Skeletal muscle tissue (tissue), 3 donors: ENCODE measurements at regions not wholly inside any gene's neighbourhood (a gene's known extent, or its start where the extent isn't known, plus 50 kb on each side); places are given as distances from the start of the nearest gene placed in this dataset.
"Not testable (repeated sequence)": the region's sequence is repeated elsewhere in the genome, so short reads cannot be mapped to it uniquely, and the experiment has no call there.

Experiments used
- H3K27ac ChIP-seq: one replicate; pipeline ENCODE4 v1.7.0; 2013; ENCODE audit warnings: mild to moderate bottlenecking, low read depth, low read length, inconsistent platforms
- H3K27me3 ChIP-seq, 3 donors: one replicate each; pipeline ENCODE4 v1.7.0; 2013; ENCODE audit warnings: low read length in 3 of 3; ENCODE audit not compliant: control insufficient read depth in 3 of 3, insufficient read depth in 3 of 3
- H3K36me3 ChIP-seq, 3 donors: one replicate each; pipeline ENCODE4 v1.7.0; 2013; ENCODE audit warnings: low read length in 3 of 3; ENCODE audit not compliant: control insufficient read depth in 3 of 3, insufficient read depth in 3 of 3
- H3K4me1 ChIP-seq, 3 donors: one replicate each; pipeline ENCODE4 v1.7.0; 2013; ENCODE audit warnings: low read length in 3 of 3, mild to moderate bottlenecking in 3 of 3; ENCODE audit not compliant: control insufficient read depth in 3 of 3, insufficient read depth in 3 of 3
- H3K4me3 ChIP-seq, 3 donors: one replicate each; pipeline ENCODE4 v1.7.0; 2013; ENCODE audit warnings: low read length in 3 of 3
- H3K9ac ChIP-seq, 3 donors: one replicate each; pipeline ENCODE4 v1.7.0; 2013; ENCODE audit warnings: low read length in 3 of 3, mild to moderate bottlenecking in 3 of 3, moderate library complexity in 2 of 3, low read depth in 1 of 3
- H3K9me3 ChIP-seq, 3 donors: one replicate each; pipeline ENCODE4 v1.7.0; 2013; ENCODE audit warnings: low read length in 3 of 3; ENCODE audit not compliant: control insufficient read depth in 3 of 3
- donor health status: Osteomylitis.

DNA sequence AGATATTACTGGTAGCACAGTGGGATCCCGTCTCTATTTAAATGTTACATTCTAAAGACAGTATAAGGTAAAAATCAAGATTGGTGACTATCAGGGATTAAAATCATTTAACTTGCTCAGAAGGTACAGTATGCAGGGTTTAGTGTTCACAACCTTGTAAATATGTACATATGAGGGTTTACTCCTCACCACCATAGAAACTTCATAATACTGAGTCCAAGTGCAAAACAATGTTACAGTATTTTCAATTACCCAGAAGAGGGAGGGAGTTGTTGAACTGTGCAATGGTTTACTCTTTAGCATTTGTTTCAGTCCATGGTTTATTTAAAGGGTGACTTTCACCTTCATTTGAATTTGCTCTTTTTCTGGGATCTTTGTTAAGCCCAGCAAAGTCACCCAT is 165.1 kb downstream of the ZNF621 start:
- H3K4me1 ChIP-seq, result peaks cover 15 to 23% (median 19%) of the 10 kb centered on the region in 3 donors
- H3K9me3 ChIP-seq, result no peaks in the 10 kb centered on the region
- H3K4me3 ChIP-seq, result no peak overlapping the region
- H3K27ac ChIP-seq, result no peak overlapping the region
- no peak overlapping the region for H3K9ac ChIP-seq
- H3K36me3 ChIP-seq, result no peaks in the 10 kb centered on the region
- H3K27me3 ChIP-seq, result no peaks in the 10 kb centered on the region

DNA sequence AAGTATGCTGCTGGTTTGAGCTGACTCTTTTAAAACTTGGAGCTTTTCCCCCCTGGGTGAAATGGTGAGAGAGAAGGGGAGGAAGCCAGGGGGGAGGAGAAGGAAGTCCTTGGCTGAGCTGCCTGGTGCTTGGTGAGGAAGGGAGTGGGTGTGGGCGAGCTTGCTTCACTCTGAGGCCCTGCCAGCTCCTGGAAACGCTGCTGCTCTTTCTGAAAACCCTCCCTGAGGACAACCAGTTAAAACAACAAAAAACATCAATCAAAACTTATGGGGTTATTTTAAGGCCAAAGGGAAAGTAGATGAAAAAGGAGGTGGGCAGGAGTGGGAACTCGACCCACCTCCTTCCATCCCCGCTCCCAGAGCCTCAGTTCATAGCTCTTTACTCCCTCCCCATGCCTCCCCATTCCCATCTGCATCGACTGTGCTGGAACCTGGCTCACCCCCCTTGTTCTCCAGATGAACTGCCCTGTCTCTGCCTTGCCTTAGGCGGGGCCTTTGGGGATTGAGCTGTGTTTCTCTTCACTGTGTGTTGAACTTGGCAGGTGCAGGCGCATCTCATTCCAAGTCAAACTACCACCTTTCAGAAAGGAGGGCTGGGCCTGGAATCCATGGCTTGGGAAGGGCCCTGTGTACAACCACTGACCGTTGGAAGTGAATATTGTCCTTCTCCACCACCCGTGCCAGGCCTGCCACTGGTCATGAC is 166.1 kb downstream of the ZNF621 start:
- H3K4me1 ChIP-seq, result peaks cover 17 to 25% (median 21%) of the 10 kb centered on the region in 3 donors
- H3K27ac ChIP-seq, result peak overlapping the region; percentile 58

DNA sequence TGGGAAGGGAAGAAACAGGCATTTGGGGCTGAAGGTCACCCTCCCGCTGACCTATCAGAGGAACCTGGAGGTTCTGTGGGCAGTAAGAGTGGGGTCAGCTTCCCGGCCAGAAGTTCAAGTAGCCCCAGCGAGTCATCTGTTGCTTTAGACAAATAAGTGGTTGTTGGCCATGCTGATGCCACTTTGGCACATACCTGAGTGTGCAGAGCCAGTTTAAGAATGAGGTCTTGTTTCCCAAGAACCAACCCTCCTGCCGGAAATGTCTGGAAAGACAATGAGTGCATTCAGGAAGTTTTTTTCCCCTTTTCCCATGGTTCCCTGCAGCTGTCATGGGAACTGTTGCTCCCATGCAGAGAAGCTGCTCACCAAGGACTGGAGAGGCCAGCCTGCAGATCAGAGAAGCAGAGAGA is 166.7 kb downstream of the ZNF621 start:
- no peaks in the 10 kb centered on the region for H3K27me3 ChIP-seq
- peak overlapping the region in 1 of 3 donors; percentile 24 for H3K4me3 ChIP-seq
- peaks cover 17 to 28% (median 23%) of the 10 kb centered on the region in 3 donors for H3K4me1 ChIP-seq
- no peaks in the 10 kb centered on the region for H3K36me3 ChIP-seq
- no peak overlapping the region for H3K9ac ChIP-seq
- H3K27ac ChIP-seq, result peak overlapping the region; percentile 58
- no peaks in the 10 kb centered on the region for H3K9me3 ChIP-seq

More for the DNA sequence above, 166.1 kb downstream of the ZNF621 start:
- H3K36me3 ChIP-seq, result no peaks in the 10 kb centered on the region
- H3K9me3 ChIP-seq, result no peaks in the 10 kb centered on the region
- no peaks in the 10 kb centered on the region for H3K27me3 ChIP-seq
- no peak overlapping the region for H3K9ac ChIP-seq
- H3K4me3 ChIP-seq, result peak overlapping the region in 1 of 3 donors; percentile 24

DNA sequence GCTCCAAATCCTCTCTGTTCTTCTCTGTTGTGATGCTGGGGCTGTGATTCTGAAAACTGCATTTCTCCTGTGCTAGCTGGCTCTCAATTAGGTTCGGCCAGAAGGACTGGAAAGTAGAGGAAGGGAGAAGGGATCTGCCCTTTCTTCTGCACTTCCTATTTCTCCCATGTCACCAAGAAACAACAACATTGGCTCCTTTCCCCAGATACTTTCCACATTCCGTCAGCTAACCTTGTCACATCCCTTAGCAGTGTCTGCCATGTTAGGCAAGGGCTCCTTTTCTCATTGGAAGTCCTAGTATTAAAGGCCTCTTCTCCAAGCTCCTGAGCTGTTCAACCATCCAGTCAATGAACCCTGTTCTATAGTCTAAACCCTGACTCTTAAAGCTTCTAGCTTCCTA is 171.1 kb downstream of the ZNF621 start:
- Histone ChIP-seq H3K36me3 (no peaks in the 10 kb centered on the region), H3K27ac (no peak overlapping the region), H3K4me1 (peaks cover 14 to 23% (median 18%) of the 10 kb centered on the region in 3 donors), H3K9ac (no peak overlapping the region), H3K4me3 (no peak overlapping the region), H3K9me3 (no peaks in the 10 kb centered on the region), H3K27me3 (no peaks in the 10 kb centered on the region)

DNA sequence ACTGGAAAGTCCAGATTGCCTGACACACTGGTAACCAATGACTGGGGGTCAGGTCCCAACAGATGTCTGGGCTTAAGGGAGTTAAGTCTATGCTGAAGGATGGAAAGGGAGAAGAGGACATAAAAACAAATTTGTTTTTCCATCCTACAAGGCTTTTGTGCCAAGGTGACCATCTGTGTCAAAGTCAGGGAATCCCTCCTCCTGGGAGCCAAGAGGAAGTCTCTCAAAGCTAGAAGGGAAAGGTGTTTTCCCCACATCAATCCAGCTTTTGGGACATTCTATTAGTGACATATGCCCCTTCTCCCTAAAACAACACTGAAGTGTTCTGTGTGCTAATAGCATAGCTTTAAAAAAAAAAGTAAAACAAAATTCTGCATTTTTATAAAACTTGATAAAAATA is 173.9 kb downstream of the ZNF621 start:
- H3K9me3 ChIP-seq, H3K27me3 ChIP-seq, H3K9ac ChIP-seq, H3K4me3 ChIP-seq, H3K27ac ChIP-seq, H3K36me3 ChIP-seq, H3K4me1 ChIP-seq: not testable (repeated sequence)

DNA sequence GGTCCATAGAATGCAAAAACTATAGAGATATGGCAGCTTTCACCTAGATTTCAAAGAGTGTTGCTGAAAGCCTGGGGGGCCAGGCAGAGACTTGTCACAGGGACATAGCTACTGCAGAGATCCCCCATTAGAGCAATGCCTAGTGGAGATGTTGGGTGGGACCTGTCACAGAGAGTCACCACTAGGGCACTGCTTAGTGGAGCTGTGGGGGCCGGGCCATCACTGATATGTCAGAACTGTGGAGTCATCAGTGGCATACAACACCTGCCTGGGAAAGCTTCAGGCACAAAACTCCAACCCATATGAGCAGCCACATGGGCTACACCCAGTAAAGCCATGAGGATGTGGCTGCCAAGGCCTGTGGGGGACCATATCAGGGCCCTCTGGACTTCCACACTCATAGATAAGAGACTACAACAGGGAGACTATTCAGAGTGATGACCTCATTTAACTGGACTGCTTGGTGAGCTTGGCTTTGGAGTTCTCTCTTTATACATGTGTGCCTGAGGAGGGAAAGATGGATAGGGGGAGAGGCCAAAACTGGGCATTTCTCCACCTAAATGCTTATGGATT is 176.3 kb downstream of the ZNF621 start:
- no peaks in the 10 kb centered on the region for H3K27me3 ChIP-seq
- H3K9ac ChIP-seq, result no peak overlapping the region
- no peaks in the 10 kb centered on the region for H3K36me3 ChIP-seq
- H3K4me3 ChIP-seq, result no peak overlapping the region
- H3K27ac ChIP-seq, result no peak overlapping the region
- H3K4me1 ChIP-seq, result peaks cover 0 to 1% (median under 1%) of the 10 kb centered on the region in 3 donors
- H3K9me3 ChIP-seq, result no peaks in the 10 kb centered on the region

DNA sequence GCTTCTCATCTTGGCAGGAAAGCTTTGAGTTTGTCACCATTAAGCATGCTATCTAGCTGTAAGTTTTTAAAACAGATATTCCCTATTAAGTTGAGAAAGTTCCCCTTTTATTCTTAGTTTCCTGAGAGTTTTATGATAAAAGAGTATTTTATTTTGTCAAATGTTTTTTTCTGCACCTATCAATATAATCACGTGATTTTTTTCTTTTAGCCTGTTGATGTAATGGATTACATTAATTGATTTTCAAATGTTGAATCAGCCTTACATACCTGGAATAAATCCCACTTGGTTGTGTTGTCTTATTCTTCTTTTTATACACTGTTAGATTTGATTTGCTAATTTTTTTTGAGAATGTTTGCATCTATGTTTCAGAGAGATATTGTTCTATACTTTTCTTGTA is 179.5 kb downstream of the ZNF621 start:
- H3K27me3 ChIP-seq, result no peaks in the 10 kb centered on the region
- H3K9me3 ChIP-seq, result no peaks in the 10 kb centered on the region
- H3K4me1 ChIP-seq, result no peaks in the 10 kb centered on the region
- H3K27ac ChIP-seq, result no peak overlapping the region
- H3K4me3 ChIP-seq, result no peak overlapping the region
- H3K36me3 ChIP-seq, result no peaks in the 10 kb centered on the region
- no peak overlapping the region for H3K9ac ChIP-seq

DNA sequence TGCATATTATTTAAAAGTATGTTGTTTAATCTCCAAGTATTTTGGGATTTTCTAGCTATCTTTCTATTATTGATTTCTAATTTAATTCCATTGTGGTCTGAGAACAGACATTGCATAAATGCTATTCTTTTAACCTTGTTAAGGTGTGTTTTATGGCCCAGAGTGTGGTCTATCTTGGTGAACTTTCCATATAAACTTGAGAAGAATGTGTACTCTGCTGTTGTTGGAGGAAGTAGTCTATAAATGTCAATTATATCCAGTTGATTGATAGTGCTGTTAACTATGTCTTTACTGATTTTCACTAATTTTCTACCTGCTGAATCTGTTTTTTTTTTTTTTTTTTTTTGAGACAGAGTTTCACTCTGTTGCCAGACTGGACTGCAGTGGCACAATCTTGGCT is 180.9 kb downstream of the ZNF621 start:
- Histone ChIP-seq H3K9ac (no peak overlapping the region), H3K27me3 (no peaks in the 10 kb centered on the region), H3K9me3 (no peaks in the 10 kb centered on the region), H3K27ac (no peak overlapping the region), H3K4me3 (no peak overlapping the region), H3K4me1 (no peaks in the 10 kb centered on the region), H3K36me3 (no peaks in the 10 kb centered on the region)

DNA sequence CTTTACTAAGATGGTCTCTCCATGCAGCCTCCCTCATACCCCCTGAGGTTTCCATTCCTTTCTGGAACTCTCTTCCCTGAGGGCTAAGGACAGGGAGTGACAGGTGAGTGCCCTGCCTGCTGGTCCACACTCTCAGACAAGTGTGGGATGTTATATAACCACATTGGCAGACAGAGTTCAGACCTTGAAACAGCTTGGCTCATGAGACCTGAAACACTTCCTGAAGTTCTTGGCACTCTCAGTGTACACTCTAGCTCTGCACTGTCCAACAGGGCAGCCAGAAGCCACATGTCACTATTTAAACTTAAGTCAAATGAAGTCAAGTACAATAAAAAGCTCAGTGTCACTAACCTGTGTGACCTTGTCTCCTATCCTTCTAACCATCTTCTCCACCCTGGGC is 188.5 kb downstream of the ZNF621 start:
- H3K27ac ChIP-seq, result no peak overlapping the region
- H3K27me3 ChIP-seq, result no peaks in the 10 kb centered on the region
- no peaks in the 10 kb centered on the region for H3K9me3 ChIP-seq

DNA sequence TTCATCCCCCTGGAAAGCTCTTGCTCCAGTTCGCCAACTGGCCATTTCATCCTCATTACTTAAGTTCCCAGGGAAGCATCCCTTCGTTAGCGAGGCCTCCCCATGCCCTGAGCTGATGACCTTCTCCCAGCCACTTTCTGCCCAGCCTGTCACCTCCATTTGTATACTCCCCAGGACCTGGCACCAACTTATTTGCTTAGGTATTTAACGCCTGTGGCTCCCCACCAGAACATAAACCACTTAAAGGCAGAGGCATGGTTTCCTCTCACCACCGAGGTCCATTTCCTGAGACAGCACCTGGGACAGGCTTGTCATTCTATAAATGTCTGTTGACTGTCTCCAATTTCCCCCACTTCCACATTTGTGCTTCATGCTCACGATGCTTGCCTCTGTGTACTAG is 189.0 kb downstream of the ZNF621 start:
- Histone ChIP-seq H3K9ac (no peak overlapping the region), H3K4me1 (peaks cover 8 to 11% (median 11%) of the 10 kb centered on the region in 3 donors), H3K27me3 (no peaks in the 10 kb centered on the region), H3K36me3 (no peaks in the 10 kb centered on the region), H3K27ac (no peak overlapping the region), H3K9me3 (no peaks in the 10 kb centered on the region), H3K4me3 (no peak overlapping the region)

More for the DNA sequence above, 188.5 kb downstream of the ZNF621 start:
- Histone ChIP-seq H3K4me1 (peaks cover 8 to 11% (median 11%) of the 10 kb centered on the region in 3 donors), H3K9ac (no peak overlapping the region), H3K36me3 (no peaks in the 10 kb centered on the region), H3K4me3 (no peak overlapping the region)
